Activated CD8-positive, alpha-beta T cell treated with anti-CD3 and anti-CD28 coated beads for 36 hours (primary cell): ENCODE measurements at regions not wholly inside any gene's neighbourhood (a gene's known extent, or its start where the extent isn't known, plus 50 kb on each side); places are given as distances from the start of the nearest gene placed in this dataset.

Experiments
- ATAC-seq: fragments of 200-7000 bp; cut with Tn5 transposase; one replicate; pipeline ENCODE4 v1.10.0; 2021; ENCODE audit warnings: mild to moderate bottlenecking, moderate library complexity
- CTCF ChIA-PET: fragments of 350-600 bp; sonication (Branson Sonifier 250); formaldehyde crosslinking; loops from one replicate; lab custom pipeline; 2021; ENCODE audit warnings: antibody characterized with exemption; lab: Charles Lee
- POLR2A ChIA-PET: fragments of 350-600 bp; sonication (Branson Sonifier 250); formaldehyde crosslinking; loops from one replicate; lab custom pipeline; 2021; ENCODE audit warnings: antibody characterized with exemption; lab: Charles Lee
- DNase-seq: peaks from one replicate; pipeline ENCODE4 v3.0.0-alpha.2; 2020
- H3K27ac Mint-ChIP-seq: one replicate; pipeline ENCODE4 v1.8.0; 2021; ENCODE audit warnings: mild to moderate bottlenecking, mixed read lengths
- H3K27me3 Mint-ChIP-seq: one replicate; pipeline ENCODE4 v1.8.0; 2021; ENCODE audit warnings: mixed read lengths
- H3K36me3 Mint-ChIP-seq: one replicate; pipeline ENCODE4 v1.8.0; 2021; ENCODE audit warnings: low read depth, mixed read lengths
- H3K4me1 Mint-ChIP-seq: one replicate; pipeline ENCODE4 v1.8.0; 2021; ENCODE audit warnings: low read depth, mixed read lengths
- H3K4me3 Mint-ChIP-seq: one replicate; pipeline ENCODE4 v1.8.0; 2021; ENCODE audit warnings: mild to moderate bottlenecking, moderate library complexity, mixed read lengths
- H3K9me3 Mint-ChIP-seq: one replicate; pipeline ENCODE4 v1.8.0; 2021; ENCODE audit warnings: mixed read lengths
- CTCF ChIP-seq: fragments of 200-600 bp; IDR thresholded peaks from one replicate; pipeline ENCODE4 v1.8.0; 2022; ENCODE audit warnings: antibody characterized with exemption, mild to moderate bottlenecking
- intact Hi-C: fragments of 100-400 bp; cut with micrococcal nuclease; formaldehyde crosslinking; loops from one replicate; pipeline ENCODE4 v1.10.0; 2022

- CTCF ChIA-PET = no interaction called here
- DNase-seq = no peak
Observed at GRCh38 chr14:38505973-38506249, 250.0 kb upstream of the CLEC14A start.

GRCh38 chr14:38505221-38505972 lies 249.5 kb upstream of the CLEC14A start:
- no peak overlapping the region for H3K4me3 Mint-ChIP-seq
- DNase-seq (no peak), ATAC-seq (no peak)
- H3K27ac Mint-ChIP-seq = no peak overlapping the region
- ChIA-PET CTCF (no interaction called here), POLR2A (no interaction called here)
- no peaks in the 10 kb centered on the region for H3K27me3 Mint-ChIP-seq
- intact Hi-C loops = no loop called here
- no peaks in the 10 kb centered on the region for H3K9me3 Mint-ChIP-seq
- no peaks in the 10 kb centered on the region for H3K4me1 Mint-ChIP-seq
- no peaks in the 10 kb centered on the region for H3K36me3 Mint-ChIP-seq
- no peak for TF ChIP-seq CTCF

More at GRCh38 chr14:38505973-38506249, 250.0 kb upstream of the CLEC14A start:
- Mint-ChIP-seq H3K4me3 (no peak overlapping the region), H3K27ac (no peak overlapping the region), H3K36me3 (no peaks in the 10 kb centered on the region), H3K9me3 (no peaks in the 10 kb centered on the region), H3K27me3 (no peaks in the 10 kb centered on the region), H3K4me1 (no peaks in the 10 kb centered on the region)
- TF ChIP-seq CTCF = no peak
- ATAC-seq = no peak
- POLR2A ChIA-PET = no interaction called here
- intact Hi-C loops = no loop called here

- intact Hi-C loops = no loop called here
- Mint-ChIP-seq H3K27ac (no peak overlapping the region), H3K27me3 (no peaks in the 10 kb centered on the region), H3K4me3 (no peak overlapping the region), H3K36me3 (no peaks in the 10 kb centered on the region), H3K9me3 (no peaks in the 10 kb centered on the region), H3K4me1 (no peaks in the 10 kb centered on the region)
- ChIA-PET CTCF (no interaction called here), POLR2A (no interaction called here)
- no peak for TF ChIP-seq CTCF
- ATAC-seq (no peak), DNase-seq (no peak)
Observed at GRCh38 chr14:38504175-38504574, 248.3 kb upstream of the CLEC14A start.

GRCh38 chr14:38502239-38502638 lies 246.3 kb upstream of the CLEC14A start:
- Mint-ChIP-seq H3K27me3 (no peaks in the 10 kb centered on the region), H3K4me1 (no peaks in the 10 kb centered on the region), H3K9me3 (no peaks in the 10 kb centered on the region), H3K27ac (no peak overlapping the region), H3K4me3 (no peak overlapping the region), H3K36me3 (no peaks in the 10 kb centered on the region)
- ChIA-PET CTCF (no interaction called here), POLR2A (interaction anchor here (0.7 kb wide), 1 partner anchor 129 kb away, joined by 3 read pairs; no protein-coding TSS in a partner anchor)
- ATAC-seq = no peak
- DNase-seq = no peak
- TF ChIP-seq CTCF = no peak
- intact Hi-C loops = no loop called here

GRCh38 chr14:38500125-38500524 lies 244.2 kb upstream of the CLEC14A start:
- Mint-ChIP-seq H3K9me3 (no peaks in the 10 kb centered on the region), H3K4me1 (no peaks in the 10 kb centered on the region), H3K27ac (no peak overlapping the region), H3K4me3 (no peak overlapping the region), H3K27me3 (no peaks in the 10 kb centered on the region), H3K36me3 (no peaks in the 10 kb centered on the region)
- intact Hi-C loops = no loop called here
- ChIA-PET POLR2A (no interaction called here), CTCF (interaction anchor here (0.6 kb wide), 1 partner anchor 10 kb away, joined by 3 read pairs; no protein-coding TSS in a partner anchor)
- TF ChIP-seq CTCF = no peak
- no peak for ATAC-seq
- DNase-seq = no peak
